H9 (cell line): ENCODE measurements at regions not wholly inside any gene's neighbourhood (a gene's known extent, or its start where the extent isn't known, plus 50 kb on each side); places are given as distances from the start of the nearest gene placed in this dataset.

Experiments used
- DNase-seq: peaks from one replicate; pipeline ENCODE4 v3.0.0-alpha.2; 2017
- H2AFZ ChIP-seq: one replicate; pipeline ENCODE4 v1.6.1; 2013; ENCODE audit warnings: mild to moderate bottlenecking, low read length, control low read depth, moderate library complexity
- H2AK5ac ChIP-seq: 2 replicates; pipeline ENCODE4 v1.6.1; 2013; ENCODE audit warnings: low read length, control low read depth, mixed read lengths; ENCODE audit not compliant: insufficient read length
- H2BK120ac ChIP-seq: one replicate; pipeline ENCODE4 v1.6.1; 2013; ENCODE audit warnings: low read depth, mild to moderate bottlenecking, low read length, control low read depth, inconsistent platforms; ENCODE audit not compliant: poor library complexity, severe bottlenecking
- H2BK12ac ChIP-seq: 2 replicates; pipeline ENCODE4 v1.6.1; 2013; ENCODE audit warnings: low read length, control low read depth, mixed read lengths, low read depth; ENCODE audit not compliant: insufficient read length
- H2BK15ac ChIP-seq: 2 replicates; pipeline ENCODE4 v1.6.1; 2013; ENCODE audit warnings: low read depth, low read length, control low read depth
- H2BK20ac ChIP-seq: one replicate; pipeline ENCODE4 v1.6.1; 2013; ENCODE audit warnings: low read depth, mild to moderate bottlenecking, low read length, control low read depth, inconsistent platforms; ENCODE audit not compliant: poor library complexity, severe bottlenecking
- H2BK5ac ChIP-seq: 2 replicates; pipeline ENCODE4 v1.6.1; 2013; ENCODE audit warnings: low read length, control low read depth, mixed read lengths; ENCODE audit not compliant: insufficient read length
- H3K14ac ChIP-seq: 2 replicates; pipeline ENCODE4 v1.6.1; 2013; ENCODE audit warnings: low read length, control low read depth; ENCODE audit not compliant: insufficient read depth
- H3K18ac ChIP-seq: 2 replicates; pipeline ENCODE4 v1.6.1; 2013; ENCODE audit warnings: low read depth, mild to moderate bottlenecking, mixed read lengths, low read length, control low read depth; ENCODE audit not compliant: insufficient read length
- H3K23ac ChIP-seq: 2 replicates; pipeline ENCODE4 v1.6.1; 2013; ENCODE audit warnings: low read length, control low read depth, mixed read lengths, low read depth; ENCODE audit not compliant: insufficient read length
- H3K23me2 ChIP-seq: 2 replicates; pipeline ENCODE4 v1.6.1; 2013; ENCODE audit warnings: low read depth, mild to moderate bottlenecking, mixed read lengths, low read length, control low read depth; ENCODE audit not compliant: insufficient read length, poor library complexity, severe bottlenecking
- H3K27ac ChIP-seq: 2 replicates; pipeline ENCODE4 v1.5.1; 2013; ENCODE audit warnings: low read length, control low read depth, mixed read lengths, low read depth; ENCODE audit not compliant: insufficient read length
- H3K27me3 ChIP-seq: 2 replicates; pipeline ENCODE4 v1.6.1; 2013; ENCODE audit warnings: low read length, control low read depth, inconsistent platforms; ENCODE audit not compliant: insufficient read depth
- H3K4ac ChIP-seq: 2 replicates; pipeline ENCODE4 v1.6.1; 2013; ENCODE audit warnings: low read depth, mild to moderate bottlenecking, control low read depth, inconsistent platforms, low read length, moderate library complexity
- H3K4me1 ChIP-seq: 2 replicates; pipeline ENCODE4 v1.6.1; 2013; ENCODE audit warnings: low read length, control low read depth, inconsistent platforms; ENCODE audit not compliant: insufficient read depth
- H3K4me2 ChIP-seq: 2 replicates; pipeline ENCODE4 v1.6.1; 2013; ENCODE audit warnings: low read length, control low read depth, mixed read lengths; ENCODE audit not compliant: insufficient read length, insufficient read depth
- H3K56ac ChIP-seq: 2 replicates; pipeline ENCODE4 v1.6.1; 2013; ENCODE audit warnings: low read depth, mild to moderate bottlenecking, mixed read lengths, low read length, control low read depth; ENCODE audit not compliant: insufficient read length
- H3K79me1 ChIP-seq: 2 replicates; pipeline ENCODE4 v1.6.1; 2013; ENCODE audit warnings: low read depth, mild to moderate bottlenecking, moderate library complexity, low read length, control low read depth, inconsistent platforms; ENCODE audit not compliant: insufficient read depth, poor library complexity, severe bottlenecking
- H3K79me2 ChIP-seq: 2 replicates; pipeline ENCODE4 v1.6.1; 2013; ENCODE audit warnings: low read length, control low read depth, inconsistent platforms; ENCODE audit not compliant: insufficient read depth
- H3K9ac ChIP-seq: 2 replicates; pipeline ENCODE4 v1.6.1; 2013; ENCODE audit warnings: low read length, control low read depth, mixed read lengths; ENCODE audit not compliant: insufficient read length; ENCODE audit errors: extremely low read depth
- H3K9me3 ChIP-seq: one replicate; pipeline ENCODE4 v1.6.1; 2013; ENCODE audit warnings: low read depth, low read length, inconsistent platforms; ENCODE audit not compliant: control insufficient read depth
- H3T11ph ChIP-seq: one replicate; pipeline ENCODE4 v1.6.1; 2013; ENCODE audit warnings: mild to moderate bottlenecking, low read length, control low read depth, inconsistent platforms
- H4K20me1 ChIP-seq: one replicate; pipeline ENCODE4 v1.6.1; 2013; ENCODE audit not compliant: control insufficient read depth, insufficient read length, insufficient read depth
- H4K5ac ChIP-seq: 2 replicates; pipeline ENCODE4 v1.6.1; 2013; ENCODE audit warnings: low read depth, mild to moderate bottlenecking, mixed read lengths, low read length, control low read depth; ENCODE audit not compliant: insufficient read length
- H4K8ac ChIP-seq: replicated peaks from 2 replicates; pipeline ENCODE4 v1.6.1; 2013; ENCODE audit warnings: low read length, control low read depth, mixed read lengths, low read depth; ENCODE audit not compliant: insufficient read length
- H4K91ac ChIP-seq: 2 replicates; pipeline ENCODE4 v1.6.1; 2013; ENCODE audit warnings: low read depth, mild to moderate bottlenecking, moderate library complexity, mixed read lengths, low read length, control low read depth; ENCODE audit not compliant: insufficient read length
- H3K27ac Mint-ChIP-seq, 3 experiments: 2 replicates in 2 of 3; 3 replicates in 1 of 3; pipeline ENCODE4 v1.8.0; 2020 to 2021; ENCODE audit warnings: mixed read lengths in 3 of 3, mild to moderate bottlenecking in 1 of 3, moderate library complexity in 1 of 3
- H3K27me3 Mint-ChIP-seq: 2 replicates; pipeline ENCODE4 v1.8.0; 2021; ENCODE audit warnings: low read depth, mild to moderate bottlenecking, moderate library complexity, mixed read lengths
- H3K36me3 Mint-ChIP-seq, 3 experiments: 2 replicates in 2 of 3; 3 replicates in 1 of 3; pipeline ENCODE4 v1.8.0; 2020 to 2021; ENCODE audit warnings: low read depth in 3 of 3, mixed read lengths in 3 of 3; ENCODE audit not compliant: insufficient read depth in 1 of 3
- H3K4me1 Mint-ChIP-seq, 2 experiments: 2 replicates each; pipeline ENCODE4 v1.8.0; 2020; ENCODE audit warnings: mixed read lengths in 2 of 2
- H3K4me3 Mint-ChIP-seq, 2 experiments: 2 replicates in 1 of 2; 3 replicates in 1 of 2; pipeline ENCODE4 v1.8.0; 2020 to 2021; ENCODE audit warnings: mild to moderate bottlenecking in 2 of 2, mixed read lengths in 2 of 2, moderate library complexity in 1 of 2
- H3K9me3 Mint-ChIP-seq, 2 experiments: 2 replicates in 1 of 2; 3 replicates in 1 of 2; pipeline ENCODE4 v1.8.0; 2020; ENCODE audit warnings: mild to moderate bottlenecking in 2 of 2, mixed read lengths in 2 of 2, moderate library complexity in 1 of 2
- CTCF ChIP-seq: fragments of 200-600 bp; sonication (generic); conservative IDR thresholded peaks from 3 replicates; pipeline ENCODE4 v1.8.0; 2021; ENCODE audit warnings: antibody characterized with exemption, mild to moderate bottlenecking
- WGBS: extraction: QIAGEN DNeasy Blood & Tissue Kit; methylation state at CpG from one replicate; pipeline ENCODE4 v1.1.7; 2013; ENCODE audit warnings: missing lambda C conversion rate, low lambda C conversion rate, mixed read lengths; ENCODE audit not compliant: insufficient read length; ENCODE audit errors: extremely low coverage; 5-methylcytosine and 5-hydroxymethylcytosine counted together

DNA sequence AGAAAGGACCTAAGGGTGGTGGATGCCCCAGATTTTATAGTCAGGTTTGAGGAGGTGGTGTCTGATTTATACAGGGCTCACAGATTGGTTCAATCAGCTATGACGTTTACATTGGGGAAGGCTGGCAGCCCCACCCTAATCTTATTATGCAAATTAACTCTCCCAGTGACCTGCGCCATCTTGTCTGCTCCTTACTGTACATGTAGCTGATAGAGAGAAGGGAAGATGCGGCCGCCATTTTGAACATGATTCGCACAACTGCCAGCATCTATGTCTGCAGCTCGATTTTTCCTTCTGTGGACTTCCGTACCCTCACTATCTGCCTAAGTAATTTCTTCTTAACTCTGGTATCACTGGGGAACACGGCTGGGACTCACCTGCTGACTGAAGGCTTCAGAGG, 619.0 kb upstream of the DPP6 start:
- no peak overlapping the region for H3K14ac ChIP-seq
- H3K9ac ChIP-seq, result no peak overlapping the region
- H3K27me3 Mint-ChIP-seq, result peaks cover 3% of the 10 kb centered on the region
- H4K20me1 ChIP-seq, result no peaks in the 10 kb centered on the region
- WGBS, result no CpG with 5 or more reads among the region's 8 CpGs
- no peak overlapping the region for H2BK20ac ChIP-seq
- peaks cover 40% of the 10 kb centered on the region for H3K9me3 ChIP-seq
- H3K79me1 ChIP-seq, result no peaks in the 10 kb centered on the region
- H3K23ac ChIP-seq, result no peak overlapping the region
- no peak overlapping the region for H3K4ac ChIP-seq
- no peak overlapping the region for H3K27ac Mint-ChIP-seq
- no peak overlapping the region for H4K8ac ChIP-seq
- no peak overlapping the region for H2AFZ ChIP-seq
- no peak for DNase-seq
- no peak overlapping the region for H2AK5ac ChIP-seq
- H3K4me2 ChIP-seq, result no peak overlapping the region
- no peak overlapping the region for H3K27ac ChIP-seq
- H3K4me1 ChIP-seq, result no peaks in the 10 kb centered on the region
- no peaks in the 10 kb centered on the region for H3K4me1 Mint-ChIP-seq
- no peak overlapping the region for H3K56ac ChIP-seq
- no peak overlapping the region for H4K5ac ChIP-seq
- no peak overlapping the region for H3T11ph ChIP-seq
- H3K4me3 Mint-ChIP-seq, result no peak overlapping the region
- no peak overlapping the region for H2BK5ac ChIP-seq
- no peak for TF ChIP-seq CTCF
- H3K79me2 ChIP-seq, result no peaks in the 10 kb centered on the region
- H2BK12ac ChIP-seq, result no peak overlapping the region
- H3K18ac ChIP-seq, result no peak overlapping the region
- H3K27me3 ChIP-seq, result no peaks in the 10 kb centered on the region
- no peak overlapping the region for H4K91ac ChIP-seq
- H2BK15ac ChIP-seq, result no peak overlapping the region
- peaks cover 30 to 53% (median 34%) of the 10 kb centered on the region in 3 experiments for H3K36me3 Mint-ChIP-seq
- no peaks in the 10 kb centered on the region for H3K23me2 ChIP-seq
- no peak overlapping the region for H2BK120ac ChIP-seq
- peaks cover 98 to 99% of the 10 kb centered on the region in 2 experiments for H3K9me3 Mint-ChIP-seq
